RWPE2 (cell line): ENCODE measurements at regions not wholly inside any gene's neighbourhood (a gene's known extent, or its start where the extent isn't known, plus 50 kb on each side); places are given as distances from the start of the nearest gene placed in this dataset.
"Not testable (repeated sequence)": the region's sequence is repeated elsewhere in the genome, so short reads cannot be mapped to it uniquely, and the experiment has no call there.

ENCODE experiments used
- ATAC-seq: fragments of 200-7000 bp; cut with Tn5 transposase; 3 replicates; pipeline ENCODE4 v1.9.1; 2021; ENCODE audit warnings: low read depth
- DNase-seq: peaks from one replicate; pipeline ENCODE4 v3.0.0-alpha.2; 2020; ENCODE audit warnings: low spot score
- H3K27ac ChIP-seq: fragments of 450-650 bp; 2 replicates; pipeline ENCODE4 v1.5.1; 2017; ENCODE audit warnings: mild to moderate bottlenecking; ENCODE audit not compliant: poor library complexity, severe bottlenecking
- H3K27me3 ChIP-seq: fragments of 250-450 bp; sonication (Bioruptor Pico); 2 replicates; pipeline ENCODE4 v1.5.1; 2021; ENCODE audit warnings: mild to moderate bottlenecking, moderate library complexity; ENCODE audit not compliant: insufficient read depth, poor library complexity, severe bottlenecking
- H3K36me3 ChIP-seq: fragments of 250-450 bp; sonication (Bioruptor Pico); 2 replicates; pipeline ENCODE4 v1.5.1; 2020; ENCODE audit warnings: low read depth, mild to moderate bottlenecking, moderate library complexity
- H3K4me1 ChIP-seq: fragments of 250-450 bp; sonication (Bioruptor Pico); 2 replicates; pipeline ENCODE4 v1.5.1; 2021; ENCODE audit warnings: mild to moderate bottlenecking, moderate library complexity; ENCODE audit not compliant: insufficient read depth, poor library complexity, severe bottlenecking
- H3K4me3 ChIP-seq: fragments of 250-450 bp; sonication (Bioruptor Pico); 2 replicates; pipeline ENCODE4 v1.5.1; 2021; ENCODE audit warnings: mild to moderate bottlenecking, moderate library complexity; ENCODE audit not compliant: severe bottlenecking
- H3K9me3 ChIP-seq: fragments of 250-450 bp; sonication (Bioruptor Pico); 2 replicates; pipeline ENCODE4 v1.5.1; 2021; ENCODE audit warnings: mild to moderate bottlenecking, moderate library complexity; ENCODE audit not compliant: severe bottlenecking
- CTCF ChIP-seq: fragments of 450-650 bp; IDR thresholded peaks from one replicate; pipeline ENCODE4 v1.5.1; 2017; ENCODE audit warnings: mild to moderate bottlenecking, moderate library complexity; ENCODE audit not compliant: poor library complexity, severe bottlenecking

- ATAC-seq (peak; percentile 91), DNase-seq (no peak)
- Histone ChIP-seq H3K4me3 (no peak overlapping the region), H3K4me1 (peaks cover 18% of the 10 kb centered on the region), H3K36me3 (no peaks in the 10 kb centered on the region), H3K27me3 (no peaks in the 10 kb centered on the region), H3K27ac (peak overlapping the region; percentile 50), H3K9me3 (no peaks in the 10 kb centered on the region)
- TF ChIP-seq CTCF: no peak
These were observed 63.6 kb upstream of the DENND1B start for GRCh38 chr1:197838836-197839235.

- no peak for TF ChIP-seq CTCF
- Histone ChIP-seq H3K27me3 (no peaks in the 10 kb centered on the region), H3K4me3 (no peak overlapping the region), H3K4me1 (peaks cover 18% of the 10 kb centered on the region), H3K27ac (peak overlapping the region; percentile 50), H3K36me3 (no peaks in the 10 kb centered on the region), H3K9me3 (no peaks in the 10 kb centered on the region)
- DNase-seq (no peak), ATAC-seq (no peak)
These were observed 62.6 kb upstream of the DENND1B start for GRCh38 chr1:197837911-197838310.

GRCh38 chr1:197836356-197836755, 61.1 kb upstream of the DENND1B start:
- H3K9me3 ChIP-seq, ATAC-seq, H3K4me3 ChIP-seq, H3K27ac ChIP-seq, DNase-seq, H3K36me3 ChIP-seq, H3K27me3 ChIP-seq: not testable (repeated sequence)
- peaks cover 18% of the 10 kb centered on the region for H3K4me1 ChIP-seq

GRCh38 chr1:197829011-197829410, 53.7 kb upstream of the DENND1B start:
- H3K27ac ChIP-seq, DNase-seq, ATAC-seq, H3K36me3 ChIP-seq, H3K4me1 ChIP-seq, H3K27me3 ChIP-seq, H3K4me3 ChIP-seq, H3K9me3 ChIP-seq: not testable (repeated sequence)

GRCh38 chr1:197825541-197825940, 50.3 kb upstream of the DENND1B start:
- H3K9me3 ChIP-seq: no peaks in the 10 kb centered on the region
- no peak overlapping the region for H3K4me3 ChIP-seq
- H3K27me3 ChIP-seq: no peaks in the 10 kb centered on the region
- ATAC-seq (no peak), DNase-seq (no peak)
- no peak overlapping the region for H3K27ac ChIP-seq
- no peaks in the 10 kb centered on the region for H3K4me1 ChIP-seq
- no peaks in the 10 kb centered on the region for H3K36me3 ChIP-seq
- no peak for TF ChIP-seq CTCF
